GM10266 (cell line): ENCODE measurements at regions not wholly inside any gene's neighbourhood (a gene's known extent, or its start where the extent isn't known, plus 50 kb on each side); places are given as distances from the start of the nearest gene placed in this dataset.

Experiments
- DNase-seq: peaks from one replicate; pipeline ENCODE4 v3.0.0; 2012; ENCODE audit errors: extremely low spot score
- TF ChIP-seq, protein P1 (sequence below): IDR thresholded peaks from 2 replicates; pipeline ENCODE4 v1.5.1; 2012; ENCODE audit warnings: mild to moderate bottlenecking, low read depth; ENCODE audit not compliant: control insufficient read depth, insufficient read depth; ENCODE audit errors: missing control alignments

DNA sequence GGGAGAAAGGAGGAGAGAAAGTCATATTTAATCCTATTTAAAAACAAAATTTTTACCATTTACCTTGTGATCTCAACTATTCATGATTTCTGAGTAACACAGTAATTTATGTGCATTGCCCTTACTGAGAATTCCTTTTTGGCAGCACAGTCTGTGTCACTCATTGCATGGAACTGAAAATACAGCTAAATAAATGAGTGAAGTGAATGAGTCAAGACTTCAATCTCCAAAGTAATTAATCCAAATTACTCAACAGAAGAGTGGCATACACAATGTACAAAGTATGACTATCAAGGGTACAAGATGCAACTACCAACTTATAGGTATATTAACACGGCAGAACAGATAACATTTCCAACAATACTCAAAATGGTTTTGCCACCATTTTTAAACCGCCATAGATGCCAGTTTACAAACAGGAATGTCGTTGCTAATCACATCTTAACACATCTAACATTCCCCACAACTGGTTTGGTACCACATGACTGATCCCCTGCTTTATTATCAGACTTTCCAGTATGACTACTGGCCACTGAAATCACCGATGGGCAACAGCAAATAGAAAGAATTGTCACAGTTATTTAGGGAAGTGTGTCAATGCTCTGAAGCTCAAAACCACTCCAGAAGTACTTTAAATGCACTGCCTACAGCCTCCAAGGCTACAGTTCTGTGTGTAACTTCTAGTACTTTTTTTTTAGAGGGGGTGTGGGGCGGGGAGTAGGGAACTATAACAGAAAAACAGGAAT, 410.4 kb downstream of the SHQ1 start:
- TF ChIP-seq, protein P1, sequence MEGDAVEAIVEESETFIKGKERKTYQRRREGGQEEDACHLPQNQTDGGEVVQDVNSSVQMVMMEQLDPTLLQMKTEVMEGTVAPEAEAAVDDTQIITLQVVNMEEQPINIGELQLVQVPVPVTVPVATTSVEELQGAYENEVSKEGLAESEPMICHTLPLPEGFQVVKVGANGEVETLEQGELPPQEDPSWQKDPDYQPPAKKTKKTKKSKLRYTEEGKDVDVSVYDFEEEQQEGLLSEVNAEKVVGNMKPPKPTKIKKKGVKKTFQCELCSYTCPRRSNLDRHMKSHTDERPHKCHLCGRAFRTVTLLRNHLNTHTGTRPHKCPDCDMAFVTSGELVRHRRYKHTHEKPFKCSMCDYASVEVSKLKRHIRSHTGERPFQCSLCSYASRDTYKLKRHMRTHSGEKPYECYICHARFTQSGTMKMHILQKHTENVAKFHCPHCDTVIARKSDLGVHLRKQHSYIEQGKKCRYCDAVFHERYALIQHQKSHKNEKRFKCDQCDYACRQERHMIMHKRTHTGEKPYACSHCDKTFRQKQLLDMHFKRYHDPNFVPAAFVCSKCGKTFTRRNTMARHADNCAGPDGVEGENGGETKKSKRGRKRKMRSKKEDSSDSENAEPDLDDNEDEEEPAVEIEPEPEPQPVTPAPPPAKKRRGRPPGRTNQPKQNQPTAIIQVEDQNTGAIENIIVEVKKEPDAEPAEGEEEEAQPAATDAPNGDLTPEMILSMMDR, result no peak
- DNase-seq, result no peak

DNA sequence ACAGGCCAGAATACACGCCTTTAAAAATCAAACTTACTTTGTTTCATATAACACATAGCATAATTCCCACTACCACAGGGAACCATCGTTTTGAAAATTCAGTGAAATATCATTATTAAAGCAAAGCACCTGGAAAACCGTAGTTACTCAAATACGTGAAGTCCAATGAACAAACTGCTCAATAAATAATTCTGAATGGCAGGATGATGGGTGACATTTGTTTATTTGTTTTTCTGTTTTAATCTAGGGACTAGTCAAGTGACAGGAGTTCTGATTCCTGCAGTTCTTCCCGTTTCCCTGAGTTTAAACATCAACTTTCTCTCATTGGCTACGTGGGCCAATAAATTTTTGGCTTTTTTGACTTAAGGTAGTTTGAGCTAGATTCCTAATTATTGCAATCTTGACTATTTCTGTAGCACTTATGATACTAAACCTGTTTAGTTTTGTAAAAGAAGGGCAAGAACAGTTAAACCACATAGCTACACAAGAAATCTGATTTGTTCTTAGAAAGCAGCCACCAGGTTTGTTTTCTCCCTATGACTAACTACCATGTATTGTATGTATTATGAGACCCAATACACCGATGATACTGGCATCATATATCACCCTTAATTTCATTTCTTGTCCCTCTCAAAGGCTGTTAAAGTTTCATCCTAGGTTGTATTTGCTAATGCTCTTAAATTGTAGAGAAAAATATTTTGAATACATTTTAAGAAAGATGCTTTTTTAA, 411.2 kb downstream of the SHQ1 start:
- TF ChIP-seq, protein P1, result no peak
- no peak for DNase-seq

DNA sequence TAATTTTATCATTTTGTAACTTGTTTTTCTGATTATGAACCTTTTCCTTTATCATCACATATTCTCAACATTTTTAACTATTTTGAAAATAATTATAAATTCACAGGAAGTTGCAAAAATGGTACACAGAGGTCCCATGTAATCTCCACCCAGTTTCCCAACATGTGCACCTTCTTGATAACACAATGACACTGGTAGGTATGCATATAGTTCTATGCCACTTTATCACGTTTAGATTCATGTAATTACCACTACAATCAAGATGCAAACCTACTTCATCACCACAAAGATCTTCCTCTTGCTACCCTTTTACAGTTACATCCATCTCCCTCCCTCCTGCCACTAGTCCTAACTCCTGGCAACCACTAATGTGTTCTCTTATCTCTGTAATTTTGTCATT, 413.9 kb downstream of the SHQ1 start:
- DNase-seq, result no peak
- TF ChIP-seq, protein P1, result no peak

DNA sequence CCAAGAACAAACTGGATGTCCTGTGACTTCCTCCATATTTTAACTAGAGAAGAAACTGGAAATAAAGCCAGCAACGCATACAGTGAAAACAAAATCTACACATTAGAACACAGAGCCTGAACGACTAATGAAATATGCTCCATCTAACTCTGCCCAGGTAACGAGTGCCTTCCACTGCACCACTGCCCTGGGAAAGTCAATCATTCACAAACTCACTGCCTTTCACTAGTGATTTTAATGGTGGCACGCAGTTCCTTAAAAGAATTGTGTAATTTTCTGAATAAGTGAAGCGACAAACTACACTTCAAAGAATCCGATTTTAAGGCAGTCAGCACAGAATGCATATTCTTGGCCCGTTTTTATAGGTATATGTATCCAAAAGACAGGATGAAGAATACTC, 416.0 kb downstream of the SHQ1 start:
- DNase-seq, result no peak
- TF ChIP-seq, protein P1, result no peak

DNA sequence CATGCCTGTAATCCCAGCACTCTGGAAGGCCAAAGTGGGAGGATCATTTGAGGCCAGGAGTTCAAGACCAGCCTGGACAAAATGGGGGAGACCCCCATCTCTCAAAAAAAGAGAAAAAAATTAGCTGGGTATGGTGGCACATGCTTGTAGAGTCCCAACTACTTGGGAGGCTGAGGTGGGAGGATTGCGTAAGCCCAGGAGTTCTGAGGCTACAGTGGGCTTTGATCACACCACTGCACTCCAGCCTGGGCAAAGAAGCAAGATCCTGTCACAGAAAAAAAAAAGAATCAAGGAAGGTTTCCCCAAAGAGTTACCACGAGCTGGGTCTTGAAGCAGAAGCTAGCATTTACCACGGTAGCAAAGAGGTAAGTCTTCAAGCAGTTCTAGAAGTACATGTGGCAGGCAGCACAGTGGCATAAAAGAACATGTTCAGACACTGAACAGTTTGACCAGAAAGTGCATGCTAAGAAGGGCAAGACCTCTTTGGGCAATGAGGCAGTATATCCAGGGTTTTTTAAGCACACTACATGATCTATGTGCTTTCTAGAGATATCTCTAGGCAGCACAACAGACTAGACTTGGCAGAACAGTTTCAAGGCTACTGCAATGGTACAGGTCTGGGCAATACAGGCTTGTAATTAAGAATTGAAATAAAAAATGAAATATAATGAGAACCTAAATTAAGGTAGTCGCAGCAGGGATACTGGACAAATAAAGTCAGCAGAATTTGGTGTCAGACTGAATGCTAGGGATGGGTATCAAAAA, 418.5 kb downstream of the SHQ1 start:
- TF ChIP-seq, protein P1, result no peak
- no peak for DNase-seq

DNA sequence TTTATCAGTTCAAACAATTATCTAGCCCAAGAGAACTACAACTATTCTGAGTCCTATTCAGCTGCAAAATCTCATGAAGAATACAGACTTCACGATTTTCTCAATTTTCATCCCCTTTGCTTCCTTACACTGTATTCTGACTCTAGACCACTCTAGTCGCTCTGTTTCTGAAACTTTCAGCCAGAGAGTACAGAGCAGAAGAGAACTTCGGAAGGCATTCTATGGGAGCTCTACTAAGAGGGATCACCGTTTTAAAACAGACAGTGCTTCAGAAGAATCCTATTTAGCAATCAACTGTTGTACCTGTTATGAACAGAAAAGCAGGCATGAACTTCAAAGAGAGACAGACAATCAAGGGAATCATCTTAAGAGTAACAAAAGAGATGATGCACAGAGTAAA, 419.4 kb downstream of the SHQ1 start:
- DNase-seq, result no peak

More for the DNA sequence above, 419.4 kb downstream of the SHQ1 start:
- TF ChIP-seq, protein P1, result no peak
